Activated effector memory CD4-positive, alpha-beta T cell treated with anti-CD3 and anti-CD28 coated beads, Interleukin-2, amount 50 U/mL, for 16 hours (primary cell): ENCODE measurements at regions not wholly inside any gene's neighbourhood (a gene's known extent, or its start where the extent isn't known, plus 50 kb on each side); places are given as distances from the start of the nearest gene placed in this dataset.
"Not testable (repeated sequence)": the region's sequence is repeated elsewhere in the genome, so short reads cannot be mapped to it uniquely, and the experiment has no call there.

Experiments used
- DNase-seq: peaks from one replicate; pipeline ENCODE4 v3.0.0-alpha.2; 2020

GRCh38 chr13:39982745-39983144 lies 327.3 kb downstream of the COG6 start:
- no peak for DNase-seq

- no peak for DNase-seq
Measured at GRCh38 chr13:39985071-39985470, 329.6 kb downstream of the COG6 start.

DNA sequence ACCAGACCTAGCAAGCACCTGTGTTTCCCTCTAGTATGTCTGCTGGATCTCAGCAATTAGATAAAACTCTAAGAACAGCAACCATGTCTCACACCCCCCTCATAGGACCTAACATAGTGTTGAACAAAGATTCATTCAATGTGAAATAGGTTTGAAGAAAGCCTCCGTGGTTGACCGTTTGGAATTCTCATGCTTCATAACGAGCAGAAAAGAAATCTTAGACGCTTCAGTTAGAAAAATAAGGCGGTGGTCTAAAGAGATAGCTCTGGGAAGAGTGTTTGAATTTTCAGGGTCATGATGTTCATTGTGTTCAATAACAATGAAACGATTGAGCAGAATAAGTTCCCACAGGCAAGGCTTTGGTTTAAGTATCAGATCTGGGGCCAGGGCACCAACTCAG lies 332.9 kb downstream of the COG6 start:
- DNase-seq = no peak

DNA sequence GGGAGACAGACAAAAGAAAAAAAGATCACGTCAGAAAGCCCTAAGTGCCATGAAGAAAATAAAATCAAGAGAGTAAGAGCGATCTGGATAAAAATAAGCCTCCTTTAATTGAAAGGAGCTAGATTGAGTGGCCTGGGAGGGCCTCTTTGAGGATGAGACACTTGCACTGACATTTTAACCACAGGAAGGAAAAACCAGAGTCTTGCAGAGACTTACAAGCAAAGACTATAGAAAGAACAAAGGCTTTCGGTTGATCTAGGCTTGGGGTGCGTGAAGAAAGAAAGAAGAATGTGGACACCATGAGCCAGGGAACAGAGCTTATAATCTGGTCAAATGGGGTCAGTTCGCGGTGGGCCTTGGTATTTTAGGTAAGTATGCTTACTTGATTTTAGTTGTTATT lies 342.7 kb downstream of the COG6 start:
- DNase-seq = no peak

DNA sequence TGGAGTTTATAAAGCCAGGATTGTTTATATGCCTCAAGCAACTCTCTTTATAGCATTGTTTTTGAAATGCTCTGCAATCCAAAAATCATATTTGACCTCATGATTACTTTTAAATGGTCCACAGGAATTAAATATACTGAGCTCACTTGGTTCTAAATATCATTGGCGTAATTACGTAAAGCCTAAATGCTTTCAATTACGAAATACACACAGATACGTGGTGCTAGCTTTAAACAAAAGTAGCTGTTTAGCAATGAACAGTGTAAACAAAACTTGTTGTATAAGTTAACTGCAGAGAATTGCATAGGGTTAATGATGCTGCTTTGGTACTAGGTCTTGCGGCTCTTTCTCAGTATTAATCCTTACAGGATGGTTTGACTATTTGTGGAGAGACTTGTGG lies 346.6 kb downstream of the COG6 start:
- no peak for DNase-seq

DNA sequence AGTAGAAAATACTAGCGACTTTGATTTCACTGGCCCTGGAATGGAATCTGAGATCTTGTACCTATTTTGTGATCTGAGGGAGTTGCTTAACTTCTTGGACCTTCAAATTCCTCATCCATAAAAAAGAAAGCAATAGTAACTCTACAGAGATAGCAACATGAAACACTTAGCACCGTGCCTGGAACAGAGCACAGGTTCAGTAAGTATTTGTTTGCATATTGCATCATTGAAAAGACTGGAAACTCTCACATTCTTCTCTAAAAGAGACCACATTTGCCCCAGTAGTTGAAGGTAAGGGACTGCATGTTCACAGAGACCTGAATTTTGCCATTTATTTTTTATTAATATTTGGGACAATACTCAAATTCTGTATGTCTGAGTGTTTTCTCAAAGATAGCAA lies 358.1 kb downstream of the COG6 start:
- DNase-seq = no peak

- DNase-seq = no peak
Measured at GRCh38 chr13:40016953-40017660, 361.6 kb downstream of the COG6 start.

- no peak for DNase-seq
Measured at GRCh38 chr13:40017662-40018262, 362.3 kb downstream of the COG6 start.

GRCh38 chr13:40023595-40024203 lies 368.2 kb downstream of the COG6 start:
- no peak for DNase-seq

- no peak for DNase-seq
Measured at GRCh38 chr13:40024204-40024966, 368.9 kb downstream of the COG6 start.

GRCh38 chr13:40024967-40025714 lies 369.7 kb downstream of the COG6 start:
- no peak for DNase-seq

DNA sequence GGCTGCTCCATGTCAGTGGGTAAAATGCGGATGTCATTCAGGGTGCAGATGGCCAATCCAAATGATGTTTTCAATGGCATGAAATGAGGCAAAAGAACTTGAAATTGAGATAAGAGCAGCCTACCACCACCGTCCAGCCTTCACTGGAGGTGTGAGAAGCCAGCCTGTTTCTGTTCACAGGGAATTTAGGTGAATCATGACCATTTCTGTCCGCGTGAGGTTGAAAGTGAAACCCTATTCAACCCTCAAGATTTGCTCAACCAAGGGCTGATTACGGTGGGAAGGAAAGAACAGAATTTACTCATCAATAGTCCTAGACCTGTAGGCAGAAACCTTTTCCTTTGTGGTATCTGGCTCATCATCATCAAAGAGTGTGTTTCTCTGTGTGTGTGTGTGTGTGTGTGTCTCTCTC lies 370.7 kb downstream of the COG6 start:
- peak; percentile 80 for DNase-seq

DNA sequence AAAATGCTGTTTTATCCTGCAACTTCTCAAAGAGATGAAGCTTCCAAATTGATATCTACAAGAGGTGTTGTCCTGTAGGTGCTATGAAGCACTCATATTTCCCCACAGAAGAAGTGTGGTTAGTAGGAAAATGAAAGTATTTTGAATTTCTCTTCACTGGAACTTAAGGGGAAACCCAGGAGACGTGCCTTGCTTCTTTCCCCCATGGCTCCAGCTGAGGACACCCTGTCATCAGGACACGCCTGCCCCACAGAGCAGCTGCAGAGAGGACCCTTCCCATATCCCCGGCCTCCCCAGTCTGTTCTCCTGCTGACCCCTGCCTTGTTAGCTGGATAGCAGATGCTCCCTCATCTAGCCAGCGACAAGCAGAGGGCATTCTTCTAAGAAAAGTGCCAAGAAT lies 371.3 kb downstream of the COG6 start:
- DNase-seq = peak; percentile 80

GRCh38 chr13:40028446-40028845 lies 373.0 kb downstream of the COG6 start:
- no peak for DNase-seq

- no peak for DNase-seq
Measured at GRCh38 chr13:40031031-40031430, 375.6 kb downstream of the COG6 start.

- DNase-seq = no peak
Measured at GRCh38 chr13:40039061-40039460, 383.6 kb downstream of the COG6 start.

- no peak for DNase-seq
Measured at GRCh38 chr13:40042991-40043390, 387.5 kb downstream of the COG6 start.

DNA sequence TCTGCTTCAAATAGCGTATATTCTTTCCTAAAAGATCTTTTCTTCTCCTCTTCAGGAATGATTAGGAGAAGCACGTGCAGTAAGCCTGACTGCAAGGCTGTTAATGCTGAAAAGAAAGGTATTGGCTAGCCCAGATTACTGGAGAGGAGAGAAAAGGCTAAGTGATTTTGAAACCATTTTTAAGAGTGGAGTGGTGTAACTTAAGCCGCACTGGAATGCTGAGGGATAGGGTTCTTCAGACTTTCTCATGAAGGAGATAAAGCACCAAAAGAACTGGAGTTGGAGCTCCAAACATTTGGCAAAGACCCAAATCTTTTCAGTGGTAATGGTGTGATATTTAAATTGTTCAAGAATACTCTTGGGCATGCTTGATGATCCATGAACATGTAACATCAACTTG lies 388.3 kb downstream of the COG6 start:
- no peak for DNase-seq

GRCh38 chr13:40047322-40047771 lies 391.9 kb downstream of the COG6 start:
- DNase-seq = no peak

- DNase-seq = no peak
Measured at GRCh38 chr13:40048551-40048950, 393.1 kb downstream of the COG6 start.

DNA sequence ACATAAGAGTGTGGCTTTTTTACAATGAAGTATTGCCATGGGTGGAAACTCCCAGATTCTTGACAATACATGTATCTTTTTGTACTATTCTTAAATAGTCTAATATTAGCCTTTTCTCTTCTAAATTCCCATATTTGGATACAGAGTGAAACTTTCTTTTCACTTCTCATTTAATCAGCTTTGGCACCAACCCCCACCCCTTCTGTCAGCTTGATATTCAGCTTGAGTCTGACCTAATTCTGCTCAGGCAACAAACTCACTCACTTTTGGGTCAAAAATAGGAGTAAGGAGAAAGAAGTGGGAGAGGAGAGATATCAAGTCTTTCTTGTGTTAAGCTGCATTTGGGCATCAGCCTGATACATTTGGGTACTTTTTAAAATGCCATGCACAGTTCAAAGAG lies 397.5 kb downstream of the COG6 start:
- no peak for DNase-seq

DNA sequence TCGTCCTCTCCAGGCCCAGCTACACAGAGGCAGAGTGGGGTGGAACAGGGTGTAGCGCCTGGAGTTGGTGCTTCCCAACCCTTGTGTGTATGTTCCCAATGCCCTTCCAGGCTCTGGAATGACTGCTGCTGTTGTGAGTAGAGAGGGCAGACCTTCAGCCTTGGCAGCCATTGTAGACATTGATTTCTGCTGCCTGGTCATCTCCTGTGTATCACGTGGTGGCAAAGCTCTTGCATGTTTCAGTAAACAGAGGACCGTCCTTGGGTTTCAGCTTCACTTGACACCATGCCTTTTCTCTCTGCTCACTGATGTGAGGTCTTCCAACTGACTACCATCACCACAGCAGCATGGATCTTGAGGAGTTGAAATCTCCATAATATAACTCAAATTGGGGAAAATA lies 397.9 kb downstream of the COG6 start:
- DNase-seq = no peak

DNA sequence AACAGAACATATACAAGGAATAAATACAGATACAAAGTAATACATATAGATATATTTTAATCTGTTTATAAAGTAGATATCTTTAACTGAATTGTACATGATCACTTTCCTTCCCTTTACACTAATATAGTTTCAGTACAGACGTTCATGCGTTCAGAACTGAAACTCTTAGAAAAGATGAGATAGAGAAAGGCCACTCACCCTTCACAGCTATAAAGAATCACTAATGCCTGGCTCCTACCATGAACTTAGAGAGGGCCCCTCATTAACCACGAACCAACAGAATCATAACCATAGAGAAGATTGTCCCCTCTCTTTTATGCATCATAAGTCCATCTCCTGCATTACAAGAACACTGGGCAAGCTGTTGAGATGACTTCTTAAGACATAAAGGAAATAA lies 399.0 kb downstream of the COG6 start:
- DNase-seq = not testable (repeated sequence)
